Upper lobe of left lung (tissue), 6 donors: ENCODE measurements at regions not wholly inside any gene's neighbourhood (a gene's known extent, or its start where the extent isn't known, plus 50 kb on each side); places are given as distances from the start of the nearest gene placed in this dataset.

ENCODE experiments used
- ATAC-seq, 2 donors: fragments of 200-7000 bp; cut with Tn5 transposase; one replicate each; pipeline ENCODE4 v1.9.1; 2022; ENCODE audit warnings: mild to moderate bottlenecking in 2 of 2, moderate library complexity in 2 of 2; ENCODE audit not compliant: low FRiP score in 2 of 2
- DNase-seq, 2 donors: peaks; one replicate each; pipeline ENCODE4 v3.0.0-alpha.2; 2019 to 2020
- H3K27ac ChIP-seq, 4 donors: fragments of 200-600 bp; sonication (generic); one replicate each; pipeline ENCODE4 v1.5.1; 2016 to 2019
- H3K27me3 ChIP-seq, 4 donors: fragments of 200-600 bp; sonication (generic); one replicate each; pipeline ENCODE4 v1.5.1; 2017 to 2019
- H3K36me3 ChIP-seq, 4 donors: fragments of 200-600 bp; sonication (generic); one replicate each; pipeline ENCODE4 v1.5.1; 2016 to 2019
- H3K4me1 ChIP-seq, 4 donors: fragments of 200-600 bp; sonication (generic); one replicate each; pipeline ENCODE4 v1.5.1; 2018 to 2019
- H3K4me3 ChIP-seq, 4 donors: fragments of 200-600 bp; sonication (generic); one replicate each; pipeline ENCODE4 v1.5.1; 2017 to 2019; ENCODE audit warnings: mild to moderate bottlenecking in 2 of 4, moderate library complexity in 1 of 4
- H3K9me3 ChIP-seq, 4 donors: fragments of 200-600 bp; sonication (generic); one replicate each; pipeline ENCODE4 v1.5.1; 2018 to 2019
- EP300 ChIP-seq, 4 donors: sonication (generic); formaldehyde crosslinking; IDR thresholded peaks; one replicate each; pipeline ENCODE4 v1.5.1; 2017; ENCODE audit warnings: antibody characterized with exemption in 4 of 4, control low read depth in 2 of 4
- POLR2A ChIP-seq, 4 donors: fragments of 450-650 bp; IDR thresholded peaks; one replicate each; pipeline ENCODE4 v1.5.1; 2016 to 2017; ENCODE audit warnings: antibody characterized with exemption in 4 of 4, mild to moderate bottlenecking in 2 of 4
- POLR2AphosphoS5 ChIP-seq, 2 donors: sonication (generic); formaldehyde crosslinking; IDR thresholded peaks; one replicate each; pipeline ENCODE4 v1.5.1; 2017; ENCODE audit warnings: antibody characterized with exemption in 2 of 2
- WGBS, 2 donors: methylation state at CpG; one replicate each; pipeline ENCODE4 v1.1.5; 2017 to 2018; 5-methylcytosine and 5-hydroxymethylcytosine counted together
- TF ChIP-seq, protein P1 (sequence below), 6 experiments: fragments of 450-650 bp in 4 of 6; fragments of 200-600 bp in 2 of 6; sonication (generic) in 2 of 6; IDR thresholded peaks; one replicate each; pipeline ENCODE4 v1.5.1; 2016 to 2019; ENCODE audit warnings: antibody characterized with exemption in 6 of 6
- donor health status: DM: no; HTN: no; CAD: no; lungs with moderate emphysema.
- donor health status: DM: no; HTN: yes; CAD: no; lungs with severe emphysema.

DNA sequence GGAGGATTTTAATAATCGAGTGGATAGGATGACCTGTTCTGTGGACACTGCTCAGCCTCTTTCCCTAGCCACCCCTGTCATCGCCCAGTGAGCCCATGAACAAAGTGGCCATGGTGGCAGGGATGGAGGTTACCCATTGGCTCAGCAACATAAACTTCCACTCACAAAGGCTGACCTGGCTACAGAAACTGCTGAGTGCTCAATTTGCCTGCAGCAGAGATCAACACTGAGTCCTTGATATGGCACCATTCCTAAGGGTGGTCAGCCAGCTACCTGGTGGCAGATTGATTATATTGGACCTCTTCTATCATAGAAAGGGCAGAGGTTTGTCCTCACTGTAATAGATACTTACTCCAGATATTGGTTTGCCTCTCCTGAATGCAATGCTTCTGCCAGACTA is 465.4 kb upstream of the FBXO33 start:
- H3K4me1 ChIP-seq: no peaks in the 10 kb centered on the region
- TF ChIP-seq POLR2AphosphoS5 (IDR thresholded peaks at IDR 0.05): no peak
- no peak for TF ChIP-seq POLR2A (IDR thresholded peaks at IDR 0.05)
- no peak for TF ChIP-seq EP300 (IDR thresholded peaks at IDR 0.05)
- TF ChIP-seq, protein P1, sequence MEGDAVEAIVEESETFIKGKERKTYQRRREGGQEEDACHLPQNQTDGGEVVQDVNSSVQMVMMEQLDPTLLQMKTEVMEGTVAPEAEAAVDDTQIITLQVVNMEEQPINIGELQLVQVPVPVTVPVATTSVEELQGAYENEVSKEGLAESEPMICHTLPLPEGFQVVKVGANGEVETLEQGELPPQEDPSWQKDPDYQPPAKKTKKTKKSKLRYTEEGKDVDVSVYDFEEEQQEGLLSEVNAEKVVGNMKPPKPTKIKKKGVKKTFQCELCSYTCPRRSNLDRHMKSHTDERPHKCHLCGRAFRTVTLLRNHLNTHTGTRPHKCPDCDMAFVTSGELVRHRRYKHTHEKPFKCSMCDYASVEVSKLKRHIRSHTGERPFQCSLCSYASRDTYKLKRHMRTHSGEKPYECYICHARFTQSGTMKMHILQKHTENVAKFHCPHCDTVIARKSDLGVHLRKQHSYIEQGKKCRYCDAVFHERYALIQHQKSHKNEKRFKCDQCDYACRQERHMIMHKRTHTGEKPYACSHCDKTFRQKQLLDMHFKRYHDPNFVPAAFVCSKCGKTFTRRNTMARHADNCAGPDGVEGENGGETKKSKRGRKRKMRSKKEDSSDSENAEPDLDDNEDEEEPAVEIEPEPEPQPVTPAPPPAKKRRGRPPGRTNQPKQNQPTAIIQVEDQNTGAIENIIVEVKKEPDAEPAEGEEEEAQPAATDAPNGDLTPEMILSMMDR (IDR thresholded peaks at IDR 0.05): no peak
- no peaks in the 10 kb centered on the region for H3K36me3 ChIP-seq
- H3K27ac ChIP-seq: no peak overlapping the region
- 84 to 94% methylated on average over 2 of the region's 2 CpGs for WGBS, 2 donors
- ATAC-seq: no peak
- no peak for DNase-seq
- H3K4me3 ChIP-seq: no peak overlapping the region
- H3K9me3 ChIP-seq: peaks cover 0 to 11% (median 2%) of the 10 kb centered on the region in 4 donors
- H3K27me3 ChIP-seq: no peaks in the 10 kb centered on the region

DNA sequence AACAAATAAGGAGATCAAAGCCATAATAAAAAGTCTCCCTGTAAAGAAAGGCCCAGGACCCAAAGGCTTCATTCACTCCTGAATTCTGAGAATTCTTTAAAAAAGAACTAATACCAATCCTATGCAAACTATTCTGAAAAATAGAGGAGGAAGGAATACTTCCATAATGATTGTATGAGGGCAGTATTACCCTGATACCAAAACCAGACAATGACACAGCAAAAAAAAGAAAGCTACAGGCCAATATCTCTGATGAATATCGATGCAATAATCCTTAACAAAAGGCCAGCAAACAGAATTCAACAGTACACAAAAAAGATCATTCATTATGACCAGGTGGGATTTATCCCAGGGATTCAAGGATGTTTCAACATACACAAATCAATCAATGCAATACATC is 457.8 kb upstream of the FBXO33 start:
- Histone ChIP-seq H3K9me3 (peaks cover 0 to 11% (median 1%) of the 10 kb centered on the region in 4 donors), H3K27me3 (no peaks in the 10 kb centered on the region), H3K27ac (no peak overlapping the region), H3K4me1 (no peaks in the 10 kb centered on the region), H3K4me3 (no peak overlapping the region), H3K36me3 (no peaks in the 10 kb centered on the region)
- TF ChIP-seq, protein P1 (IDR thresholded peaks at IDR 0.05): no peak
- TF ChIP-seq POLR2AphosphoS5 (IDR thresholded peaks at IDR 0.05) (no peak), POLR2A (IDR thresholded peaks at IDR 0.05) (no peak), EP300 (IDR thresholded peaks at IDR 0.05) (no peak)
- no peak for DNase-seq
- no peak for ATAC-seq
- 71 to 79% methylated on average over 1 of the region's 1 CpG for whole genome bisulfite sequencing, 2 donors

DNA sequence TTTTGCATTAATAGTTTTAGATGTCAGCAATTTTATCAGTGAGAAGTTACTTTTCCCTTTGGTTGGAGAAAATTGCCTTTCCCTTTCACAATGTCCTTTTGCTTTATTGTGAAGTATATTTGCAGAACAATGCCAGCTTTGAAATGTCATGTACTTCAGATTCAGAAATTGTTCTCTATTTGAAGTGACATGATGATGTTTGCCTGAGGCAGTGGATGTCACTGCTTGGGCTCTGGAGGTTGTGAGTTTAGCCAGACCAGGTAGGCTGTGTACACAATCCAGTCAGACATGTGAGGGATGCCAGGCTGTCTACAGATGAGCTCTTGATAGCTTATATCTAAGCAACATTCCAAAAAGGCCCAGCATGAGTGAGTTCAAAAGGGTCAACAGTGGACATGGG is 451.9 kb upstream of the FBXO33 start:
- Histone ChIP-seq H3K36me3 (no peaks in the 10 kb centered on the region), H3K4me1 (no peaks in the 10 kb centered on the region), H3K9me3 (peaks cover 0 to 6% (median 1%) of the 10 kb centered on the region in 4 donors), H3K4me3 (no peak overlapping the region), H3K27ac (no peak overlapping the region), H3K27me3 (no peaks in the 10 kb centered on the region)
- ATAC-seq (no peak), DNase-seq (no peak)
- TF ChIP-seq POLR2A (IDR thresholded peaks at IDR 0.05): no peak
- no peak for TF ChIP-seq POLR2AphosphoS5 (IDR thresholded peaks at IDR 0.05)
- TF ChIP-seq, protein P1 (IDR thresholded peaks at IDR 0.05): no peak
- TF ChIP-seq EP300 (IDR thresholded peaks at IDR 0.05): no peak

DNA sequence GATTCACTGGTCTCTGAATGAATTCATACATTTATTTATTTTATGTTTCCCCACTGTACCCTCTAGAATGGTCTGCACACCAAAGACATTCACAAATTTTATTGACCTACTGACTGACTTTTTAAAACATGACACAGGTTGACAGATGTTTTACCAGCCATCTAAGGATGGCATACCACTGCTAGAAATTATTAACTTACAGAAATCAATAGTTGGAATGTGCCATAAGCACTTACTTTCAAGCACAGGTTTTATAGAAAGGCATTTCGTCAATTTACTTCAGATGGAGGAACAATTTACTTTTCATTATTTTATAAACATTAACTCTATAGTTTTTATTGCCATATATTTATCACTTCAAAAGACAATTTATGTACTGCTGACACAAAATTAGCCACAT is 448.7 kb upstream of the FBXO33 start:
- 73 to 77% methylated on average over 1 of the region's 1 CpG for WGBS, 2 donors
- TF ChIP-seq POLR2AphosphoS5 (IDR thresholded peaks at IDR 0.05) (no peak), EP300 (IDR thresholded peaks at IDR 0.05) (no peak), POLR2A (IDR thresholded peaks at IDR 0.05) (no peak)
- TF ChIP-seq, protein P1 (IDR thresholded peaks at IDR 0.05): no peak
- ATAC-seq: no peak
- Histone ChIP-seq H3K27me3 (no peaks in the 10 kb centered on the region), H3K4me1 (no peaks in the 10 kb centered on the region), H3K9me3 (peaks cover 0 to 2% (median 0%) of the 10 kb centered on the region in 4 donors), H3K27ac (no peak overlapping the region), H3K4me3 (no peak overlapping the region), H3K36me3 (no peaks in the 10 kb centered on the region)
- DNase-seq: no peak

DNA sequence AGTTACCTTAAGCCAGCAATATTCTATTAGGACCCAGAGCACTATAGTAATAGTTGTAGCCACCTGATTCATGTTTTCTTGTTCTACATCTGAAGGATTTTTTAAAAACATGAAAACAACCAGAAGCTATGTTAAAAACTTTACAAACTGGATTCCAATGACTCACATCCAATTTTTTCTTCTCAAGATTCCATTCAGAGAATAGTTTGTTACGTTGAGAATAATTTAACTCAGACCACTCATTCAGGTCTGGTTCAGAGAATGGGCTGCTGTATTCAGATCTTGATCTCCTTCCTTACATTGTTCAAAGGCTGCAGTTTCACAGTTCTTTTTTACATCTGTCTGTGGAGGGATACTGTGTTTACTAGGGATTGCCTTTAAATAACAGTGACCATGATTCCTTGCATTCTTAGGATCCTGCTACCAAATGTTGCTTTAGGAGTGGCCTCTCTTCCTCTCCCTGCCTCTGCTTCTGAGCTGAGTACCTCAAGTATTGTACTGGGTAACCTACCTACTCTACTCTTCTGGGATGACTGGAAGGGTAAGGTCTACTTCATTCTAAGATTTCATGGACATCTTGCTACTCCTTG is 448.0 kb upstream of the FBXO33 start:
- H3K9me3 ChIP-seq: peaks cover 0 to 2% (median 0%) of the 10 kb centered on the region in 4 donors
- no peaks in the 10 kb centered on the region for H3K4me1 ChIP-seq
- DNase-seq: no peak
- H3K36me3 ChIP-seq: no peaks in the 10 kb centered on the region
- TF ChIP-seq POLR2A (IDR thresholded peaks at IDR 0.05) (no peak), EP300 (IDR thresholded peaks at IDR 0.05) (no peak), POLR2AphosphoS5 (IDR thresholded peaks at IDR 0.05) (no peak)
- TF ChIP-seq, protein P1 (IDR thresholded peaks at IDR 0.05): no peak
- H3K27ac ChIP-seq: no peak overlapping the region
- no peaks in the 10 kb centered on the region for H3K27me3 ChIP-seq
- WGBS, 2 donors: 0 to 33% methylated on average over 1 of the region's 1 CpG
- H3K4me3 ChIP-seq: no peak overlapping the region
- ATAC-seq: no peak
